ENCODE measurements at regions not wholly inside any gene's neighbourhood (a gene's known extent, or its start where the extent isn't known, plus 50 kb on each side); places are given as distances from the start of the nearest gene placed in this dataset.

GRCh38 chr3:182257361-182257760, 535.9 kb upstream of the ATP11B start:
- Histone ChIP-seq H4K20me1 (ENCODE audit: insufficient read depth, low read length) (no peaks in the 10 kb centered on the region), H3K27ac (ENCODE audit: insufficient read depth, low read length) (no peak overlapping the region), H3K36me3 (ENCODE audit: control insufficient read depth, insufficient read depth, low read length) (no peaks in the 10 kb centered on the region), H3K18ac (ENCODE audit: low read depth, low read length) (no peak overlapping the region), H2AK9ac (replicated peaks; ENCODE audit: low read depth, low read length, poor library complexity) (no peak overlapping the region), H3K4ac (ENCODE audit: low read depth, low read length) (no peak overlapping the region), H3K79me1 (ENCODE audit: low read depth in 1 of 2, low read length in 2 of 2) (no peaks in the 10 kb centered on the region), H2AK5ac (ENCODE audit: low read depth, low read length) (no peak overlapping the region), H3K27me3 (ENCODE audit: control insufficient read depth, insufficient read depth, low read length) (no peaks in the 10 kb centered on the region), H3K9ac (ENCODE audit: low read depth, low read length) (no peak overlapping the region), H3K4me1 (ENCODE audit: control insufficient read depth, insufficient read depth, low read length) (no peaks in the 10 kb centered on the region), H3K9me3 (ENCODE audit: control insufficient read depth, insufficient read depth, low read length) (peaks cover 3% of the 10 kb centered on the region), H3K4me3 (ENCODE audit: insufficient read depth, low read depth, low read length) (no peak overlapping the region), H2BK120ac (ENCODE audit: low read depth, low read length) (no peak overlapping the region), H3K9me1 (ENCODE audit: insufficient read depth, low read length) (no peaks in the 10 kb centered on the region), H3K23ac (ENCODE audit: low read depth, low read length) (no peak overlapping the region), H2BK20ac (ENCODE audit: low read depth, low read length) (no peak overlapping the region), H4K5ac (ENCODE audit: low read depth, low read length) (no peak overlapping the region), H2BK15ac (ENCODE audit: low read depth, low read length) (no peak overlapping the region), H2BK5ac (ENCODE audit: low read depth, low read length, poor library complexity, severe bottlenecking) (no peak overlapping the region), H3K4me2 (ENCODE audit: low read depth, low read length) (no peak overlapping the region), H4K8ac (ENCODE audit: low read depth in 2 of 2, low read length in 2 of 2) (no peak overlapping the region), H3K14ac (replicated peaks; ENCODE audit: low read depth, low read length) (no peak overlapping the region), H2AFZ (replicated peaks; ENCODE audit: low read length, poor library complexity) (no peak overlapping the region), H4K91ac (ENCODE audit: insufficient read depth, low read depth, low read length) (no peak overlapping the region), H3K56ac (ENCODE audit: extremely low read depth, insufficient read depth, low read length) (no peak overlapping the region)
- ATAC-seq (ENCODE audit: low read depth) (no peak), DNase-seq (no peak)
- in situ Hi-C loops (cut with MboI; ENCODE audit: low sequenced_read_pairs): no loop called here
- intact Hi-C loops (cut with micrococcal nuclease): no loop called here
- no TSS peak for BruUV-seq (replicated peaks)
- dilution Hi-C loops (cut with HindIII; ENCODE audit: low sequenced_read_pairs, unreplicated experiment): no loop called here
- TF ChIP-seq BHLHE40 (IDR thresholded peaks at IDR 0.05; ENCODE audit: low read depth, low read length) (no peak), CEBPB (IDR thresholded peaks at IDR 0.05; ENCODE audit: low read depth, low read length) (no peak), RCOR1 (IDR thresholded peaks at IDR 0.05; ENCODE audit: insufficient replicate concordance, low read length) (no peak), RAD21 (IDR thresholded peaks at IDR 0.05; ENCODE audit: low read length) (no peak), MAFK (IDR thresholded peaks at IDR 0.05; ENCODE audit: low read depth, low read length) (no peak), POLR2A (IDR thresholded peaks at IDR 0.05; ENCODE audit: low read depth, low read length) (no peak), MXI1 (IDR thresholded peaks at IDR 0.05; ENCODE audit: borderline replicate concordance, low read depth, low read length) (no peak), USF2 (IDR thresholded peaks at IDR 0.05; ENCODE audit: low read depth, low read length) (no peak), MAZ (IDR thresholded peaks at IDR 0.05; ENCODE audit: borderline replicate concordance, low read depth, low read length) (no peak), ELK1 (IDR thresholded peaks at IDR 0.05; ENCODE audit: borderline replicate concordance, low read depth, low read length) (no peak), SMC3 (IDR thresholded peaks at IDR 0.05; ENCODE audit: low read depth, low read length) (no peak), RFX5 (IDR thresholded peaks at IDR 0.05; ENCODE audit: low read depth, low read length) (no peak), FOS (IDR thresholded peaks at IDR 0.05; ENCODE audit: low read depth, low read length) (no peak), CTCF (conservative IDR thresholded peaks at IDR 0.05; ENCODE audit: low read depth, low read length) (no peak), CHD1 (IDR thresholded peaks at IDR 0.05; ENCODE audit: low read depth, low read length) (no peak), NFE2L2 (IDR thresholded peaks at IDR 0.05; ENCODE audit: low read depth, low read length) (no peak)
- ChIA-PET CTCF (no interaction called here), POLR2A (ENCODE audit: unreplicated experiment) (no interaction called here)
- no CpG with 5 or more reads among the region's 4 CpGs for WGBS, 2 experiments (ENCODE audit: extremely low coverage in 2 of 2, insufficient read length in 1 of 2)
